SK-N-SH (cell line): ENCODE measurements at regions not wholly inside any gene's neighbourhood (a gene's known extent, or its start where the extent isn't known, plus 50 kb on each side); places are given as distances from the start of the nearest gene placed in this dataset.

Source experiments
- CTCF ChIA-PET: fragments of 300-600, 350-600 bp; formaldehyde crosslinking; extraction: SDS; loops from one replicate; lab custom pipeline; 2021; lab: Yijun Ruan, JAX
- POLR2A ChIA-PET: fragments of 350-600 bp; sonication (Branson Sonifier 250); formaldehyde crosslinking; extraction: SDS; loops from one replicate; lab custom pipeline; 2020; ENCODE audit warnings: antibody characterized with exemption, inconsistent platforms; lab: Yijun Ruan, JAX
- DNase-seq: peaks from one replicate; pipeline ENCODE4 v3.0.0; 2012
- H2AFZ ChIP-seq: fragments of 200-600 bp; sonication (generic); 2 replicates; pipeline ENCODE4 v1.8.1; 2016; ENCODE audit warnings: antibody characterized with exemption, mild to moderate bottlenecking, low read depth
- H3F3A ChIP-seq: fragments of 200-600 bp; sonication (generic); replicated peaks from 2 replicates; pipeline ENCODE3; 2016; ENCODE audit warnings: antibody characterized with exemption, mild to moderate bottlenecking; ENCODE audit not compliant: insufficient read depth
- H3K27ac ChIP-seq, 2 experiments: fragments of 200-500 bp in 1 of 2; fragments of 200-600 bp in 1 of 2; sonication (Bioruptor generic) in 1 of 2; sonication (generic), shearing (Covaris generic) in 1 of 2; 2 replicates each; pipeline versions ENCODE4 v1.5.1 to v1.6.1; 2014 to 2016; ENCODE audit warnings: low read depth in 2 of 2, inconsistent platforms in 1 of 2, low read length in 1 of 2, mild to moderate bottlenecking in 1 of 2, mixed read lengths in 1 of 2
- H3K27me3 ChIP-seq: fragments of 200-600 bp; sonication (generic), shearing (Covaris generic); 2 replicates; pipeline ENCODE4 v1.6.1; 2016; ENCODE audit warnings: mixed run types; ENCODE audit not compliant: insufficient read depth
- H3K36me3 ChIP-seq, 2 experiments: fragments of 200-500 bp in 1 of 2; fragments of 200-600 bp in 1 of 2; sonication (Bioruptor generic) in 1 of 2; sonication (generic) in 1 of 2; replicated peaks in 1 of 2; 2 replicates each; pipeline versions ENCODE3 to v1.5.1; 2014 to 2016; ENCODE audit warnings: low read length in 1 of 2, mild to moderate bottlenecking in 1 of 2; ENCODE audit not compliant: insufficient read depth in 2 of 2, control insufficient read depth in 1 of 2
- H3K4me1 ChIP-seq, 2 experiments: fragments of 200-500 bp in 1 of 2; fragments of 200-600 bp in 1 of 2; sonication (Bioruptor generic) in 1 of 2; sonication (generic), shearing (Covaris generic) in 1 of 2; 2 replicates each; pipeline versions ENCODE4 v1.5.1 to v1.6.1; 2014 to 2016; ENCODE audit warnings: low read depth in 1 of 2, low read length in 1 of 2, mixed run types in 1 of 2; ENCODE audit not compliant: insufficient read depth in 2 of 2, control insufficient read depth in 1 of 2
- H3K4me2 ChIP-seq: fragments of 200-600 bp; sonication (generic), shearing (Covaris generic); 2 replicates; pipeline ENCODE4 v1.6.1; 2017; ENCODE audit warnings: mixed run types
- H3K4me3 ChIP-seq, 2 experiments: fragments of 200-500 bp in 1 of 2; fragments of 200-600 bp in 1 of 2; sonication (Bioruptor generic) in 1 of 2; sonication (generic), shearing (Covaris generic) in 1 of 2; 2 replicates each; pipeline versions ENCODE4 v1.5.1 to v1.8.1; 2014 to 2016; ENCODE audit warnings: low read depth in 2 of 2, inconsistent platforms in 1 of 2, low read length in 1 of 2, mild to moderate bottlenecking in 1 of 2, mixed read lengths in 1 of 2, moderate library complexity in 1 of 2
- H3K79me2 ChIP-seq: fragments of 200-600 bp; sonication (generic); 2 replicates; pipeline ENCODE4 v1.8.1; 2017; ENCODE audit warnings: mild to moderate bottlenecking; ENCODE audit not compliant: insufficient read depth
- H3K9ac ChIP-seq: fragments of 200-600 bp; sonication (generic); 2 replicates; pipeline ENCODE4 v1.6.1; 2017; ENCODE audit warnings: mixed run types
- H3K9me2 ChIP-seq: fragments of 200-600 bp; sonication (generic); 2 replicates; pipeline ENCODE4 v1.6.1; 2017; ENCODE audit warnings: mixed run types
- H3K9me3 ChIP-seq: fragments of 200-600 bp; sonication (generic); 2 replicates; pipeline ENCODE4 v1.6.1; 2017; ENCODE audit warnings: mixed run types, mild to moderate bottlenecking, moderate library complexity
- H4K20me1 ChIP-seq: fragments of 200-600 bp; sonication (generic); 2 replicates; pipeline ENCODE4 v1.6.1; 2017; ENCODE audit warnings: mild to moderate bottlenecking, mixed run types; ENCODE audit not compliant: insufficient read depth
- CHD2 ChIP-seq: fragments of 150-350 bp; IDR thresholded peaks from 2 replicates; pipeline ENCODE4 v1.6.1; 2018; ENCODE audit warnings: low read length; ENCODE audit not compliant: partially characterized antibody
- EP300 ChIP-seq, 2 experiments: IDR thresholded peaks; 2 replicates each; pipeline versions ENCODE4 v1.4.0 to v1.6.1; 2012; ENCODE audit warnings: borderline replicate concordance in 1 of 2, low read depth in 1 of 2, low read length in 1 of 2
- FOSL2 ChIP-seq: IDR thresholded peaks from 2 replicates; pipeline ENCODE4 v1.4.0; 2012; ENCODE audit warnings: low read depth, mild to moderate bottlenecking, moderate library complexity, borderline replicate concordance
- FOXJ3 ChIP-seq: sonication (generic); formaldehyde crosslinking; IDR thresholded peaks from 2 replicates; pipeline ENCODE4 v1.5.1; 2020; ENCODE audit warnings: mild to moderate bottlenecking, missing genetic modification reagents
- GATA2 ChIP-seq: sonication (generic); formaldehyde crosslinking; IDR thresholded peaks from 2 replicates; pipeline ENCODE4 v1.5.0; 2020; ENCODE audit warnings: mild to moderate bottlenecking, missing genetic modification reagents
- JUND ChIP-seq: IDR thresholded peaks from 2 replicates; pipeline ENCODE4 v1.4.0; 2012
- MXI1 ChIP-seq: IDR thresholded peaks from 2 replicates; pipeline ENCODE4 v1.6.1; 2012; ENCODE audit warnings: mild to moderate bottlenecking, low read depth, low read length, improper control_type of control experiment
- NFIC ChIP-seq: IDR thresholded peaks from 2 replicates; pipeline ENCODE4 v1.4.0; 2012; ENCODE audit warnings: borderline replicate concordance
- RAD21 ChIP-seq: IDR thresholded peaks from 2 replicates; pipeline ENCODE4 v1.6.1; 2012; ENCODE audit warnings: mild to moderate bottlenecking, low read length
- REST ChIP-seq: IDR thresholded peaks from 2 replicates; pipeline ENCODE4 v1.6.1; 2012; ENCODE audit warnings: mild to moderate bottlenecking, low read depth, low read length, moderate library complexity
- SIN3A ChIP-seq: IDR thresholded peaks from 2 replicates; pipeline ENCODE4 v1.6.1; 2012; ENCODE audit warnings: low read depth, mild to moderate bottlenecking, low read length, moderate library complexity, borderline replicate concordance
- SMC3 ChIP-seq: IDR thresholded peaks from 2 replicates; pipeline ENCODE4 v1.6.1; 2012; ENCODE audit warnings: low read depth, low read length, improper control_type of control experiment
- TAF1 ChIP-seq: IDR thresholded peaks from 2 replicates; pipeline ENCODE4 v1.6.1; 2012; ENCODE audit warnings: low read depth, mild to moderate bottlenecking, low read length, moderate library complexity, borderline replicate concordance
- TEAD4 ChIP-seq: IDR thresholded peaks from 2 replicates; pipeline ENCODE4 v1.4.0; 2012; ENCODE audit warnings: mild to moderate bottlenecking, borderline replicate concordance; ENCODE audit not compliant: insufficient read depth
- YY1 ChIP-seq: IDR thresholded peaks from 2 replicates; pipeline ENCODE4 v1.4.0; 2012; ENCODE audit warnings: low read depth, mild to moderate bottlenecking
- WGBS: methylation state at CpG from one replicate; pipeline ENCODE4 v1.1.6; 2017; ENCODE audit warnings: low lambda C conversion rate; 5-methylcytosine and 5-hydroxymethylcytosine counted together

- no peaks in the 10 kb centered on the region for H3K27me3 ChIP-seq
- H3F3A ChIP-seq, result no peaks in the 10 kb centered on the region
- no peak for TF ChIP-seq FOSL2
- peak; percentile 2 for TF ChIP-seq CHD2
- TF ChIP-seq GATA2 (CRISPR knock-in tag), result peak; percentile 45; the same call in 1 of the 2 replicates
- POLR2A ChIA-PET, result interaction anchor here (0.9 to 1.6 kb wide), 4 partner anchors 202 to 351 kb away, joined by 3 to 13 read pairs (median 4); no protein-coding TSS in a partner anchor
- 10% methylated on average over 5 of the region's 5 CpGs for WGBS
- H3K4me2 ChIP-seq, result no peak overlapping the region
- DNase-seq, result no peak
- H3K9me3 ChIP-seq, result 0 out of 2 replicates have a peak, but pooled peaks cover 4% of the 10 kb centered on the region
- CTCF ChIA-PET, result interaction anchor here (1.2 to 1.7 kb wide), 2 partner anchors 121 to 346 kb away, joined by 3 to 5 read pairs; no protein-coding TSS in a partner anchor
- peaks cover 0 to 13% of the 10 kb centered on the region in 2 experiments; a peak in 2 of 4 replicates for H3K4me1 ChIP-seq
- no peaks in the 10 kb centered on the region for H3K9me2 ChIP-seq
- no peaks in the 10 kb centered on the region for H3K36me3 ChIP-seq
- H3K79me2 ChIP-seq, result no peaks in the 10 kb centered on the region
- no peaks in the 10 kb centered on the region for H4K20me1 ChIP-seq
- H3K27ac ChIP-seq, result peak overlapping the region in 1 of 2 experiments; percentile 99; a peak in 3 of 4 replicates
- H2AFZ ChIP-seq, result no peak overlapping the region
- no peak overlapping the region for H3K9ac ChIP-seq
- H3K4me3 ChIP-seq, result no peak overlapping the region
Observed at GRCh38 chr2:21633015-21633414, 509.2 kb downstream of the TDRD15 start.

DNA sequence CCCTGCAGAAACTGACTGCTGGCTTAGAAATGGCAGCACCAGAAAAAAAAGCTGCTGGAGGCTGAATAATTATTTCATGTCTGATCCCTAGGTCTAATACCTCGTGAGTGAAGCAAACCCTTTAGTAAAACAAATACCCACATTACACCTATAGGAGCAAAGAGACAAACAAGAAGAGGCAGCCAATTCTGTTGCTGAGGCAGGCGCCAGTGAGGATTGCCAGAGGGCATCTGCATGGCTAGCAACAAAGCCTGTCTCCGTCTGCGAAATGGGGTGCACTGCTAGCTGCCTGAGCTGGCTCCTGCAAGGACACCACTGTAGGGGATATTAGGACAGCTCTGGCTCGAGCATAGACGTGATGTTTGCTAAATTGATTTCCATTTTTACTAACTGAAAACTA lies 509.7 kb downstream of the TDRD15 start:
- ChIA-PET POLR2A (interaction anchor here (0.9 to 1.6 kb wide), 4 partner anchors 203 to 352 kb away, joined by 3 to 13 read pairs (median 4); no protein-coding TSS in a partner anchor), CTCF (interaction anchor here (0.7 to 1.7 kb wide), 5 partner anchors 9 to 439 kb away, joined by 3 to 5 read pairs (median 4); no protein-coding TSS in a partner anchor)
- Histone ChIP-seq H3K9me3 (0 out of 2 replicates have a peak, but pooled peaks cover 4% of the 10 kb centered on the region), H3K36me3 (no peaks in the 10 kb centered on the region), H3K27me3 (no peaks in the 10 kb centered on the region), H3K9ac (no peak overlapping the region), H3K4me1 (peaks cover 0 to 13% of the 10 kb centered on the region in 2 experiments; a peak in 2 of 4 replicates), H2AFZ (no peak overlapping the region), H3K27ac (peak overlapping the region in 1 of 2 experiments; percentile 99; a peak in 3 of 4 replicates), H3K4me3 (no peak overlapping the region; a peak in 1 of 4 replicates), H3K9me2 (no peaks in the 10 kb centered on the region), H3F3A (no peaks in the 10 kb centered on the region), H4K20me1 (no peaks in the 10 kb centered on the region), H3K4me2 (no peak overlapping the region), H3K79me2 (no peaks in the 10 kb centered on the region)
- peak; percentile 73 for DNase-seq
- 11% methylated on average over 6 of the region's 6 CpGs for WGBS
- TF ChIP-seq SMC3 (peak; percentile 18; the same call in 1 of the 2 replicates), NFIC (no peak), MXI1 (peak; percentile 50; the same call in 1 of the 2 replicates), RAD21 (no peak; the same call in 1 of the 2 replicates), FOXJ3 (CRISPR knock-in tag) (peak; percentile 61), SIN3A (no peak)

DNA sequence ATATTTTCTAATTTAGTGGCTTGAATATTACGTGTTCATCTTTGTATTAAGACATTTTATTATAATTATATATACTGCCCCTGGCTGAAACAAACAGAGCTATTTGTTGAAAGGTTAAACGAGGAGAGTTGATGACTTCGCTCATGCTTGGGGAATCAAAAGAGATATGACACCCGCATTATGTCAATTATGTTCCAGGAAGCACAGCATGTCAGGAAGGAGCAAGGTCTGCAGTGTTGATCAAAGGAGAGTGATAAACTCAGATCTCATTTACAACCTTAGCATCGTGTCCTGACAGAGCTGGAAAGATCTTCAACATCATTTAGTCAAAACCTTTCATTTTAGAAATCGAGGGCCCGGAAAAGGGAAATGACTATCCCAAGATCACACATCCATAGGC lies 510.1 kb downstream of the TDRD15 start:
- TF ChIP-seq SIN3A, result no peak
- TF ChIP-seq MXI1, result peak; percentile 49; the same call in 1 of the 2 replicates
- TF ChIP-seq TAF1, result no peak
- no peak for TF ChIP-seq REST
- TF ChIP-seq JUND, result no peak
- TF ChIP-seq SMC3, result no peak
- TF ChIP-seq TEAD4, result no peak
- TF ChIP-seq NFIC, result no peak
- no peak for TF ChIP-seq YY1
- peak in 1 of 2 experiments; percentile 67; a peak in 1 of 4 replicates for TF ChIP-seq EP300 (IDR thresholded peaks at IDR 0.05; ENCODE audit: borderline replicate concordance in 1 of 2, low read depth in 1 of 2, low read length in 1 of 2)
- TF ChIP-seq CHD2, result no peak
- peak; percentile 68 for TF ChIP-seq GATA2 (CRISPR knock-in tag)
- TF ChIP-seq FOXJ3 (CRISPR knock-in tag), result peak; percentile 13; the same call in 1 of the 2 replicates
- TF ChIP-seq, all 33 proteins: peak for 4
- no peaks in the 10 kb centered on the region for H3K79me2 ChIP-seq
- ChIA-PET CTCF (interaction anchor here (0.7 to 1.7 kb wide), 7 partner anchors 9 to 439 kb away, joined by 3 to 5 read pairs (median 3); no protein-coding TSS in a partner anchor), POLR2A (interaction anchor here (0.9 to 1.6 kb wide), 2 partner anchors 203 to 328 kb away, joined by 3 to 13 read pairs; no protein-coding TSS in a partner anchor)
- peak overlapping the region in 1 of 2 experiments; percentile 99; a peak in 2 of 4 replicates for H3K27ac ChIP-seq
- 29% methylated on average over 7 of the region's 7 CpGs for whole genome bisulfite sequencing
- H3K9me3 ChIP-seq, result 0 out of 2 replicates have a peak, but pooled peaks cover 4% of the 10 kb centered on the region
- H3K9me2 ChIP-seq, result no peaks in the 10 kb centered on the region
- H2AFZ ChIP-seq, result no peak overlapping the region
- no peak overlapping the region; a peak in 1 of 4 replicates for H3K4me3 ChIP-seq
- H3K9ac ChIP-seq, result no peak overlapping the region
- H3K36me3 ChIP-seq, result no peaks in the 10 kb centered on the region
- no peaks in the 10 kb centered on the region for H3F3A ChIP-seq
- DNase-seq, result peak; percentile 56
- H3K27me3 ChIP-seq, result no peaks in the 10 kb centered on the region
- H3K4me1 ChIP-seq, result peaks cover 0 to 13% of the 10 kb centered on the region in 2 experiments; a peak in 2 of 4 replicates
- H4K20me1 ChIP-seq, result no peaks in the 10 kb centered on the region
- H3K4me2 ChIP-seq, result no peak overlapping the region
